ENCODE measurements at regions not wholly inside any gene's neighbourhood (a gene's known extent, or its start where the extent isn't known, plus 50 kb on each side); places are given as distances from the start of the nearest gene placed in this dataset.

GRCh38 chr16:63323722-63324705, 1287.8 kb upstream of the CDH8 start:
- no peak overlapping the region for H3K4me3 ChIP-seq (ENCODE audit: low read depth, low read length)
- no peak for TF ChIP-seq CTCF (IDR thresholded peaks at IDR 0.05; ENCODE audit: low read depth, low read length, missing control alignments)
- no peak for DNase-seq (ENCODE audit: low read depth)

- no peak for TF ChIP-seq CTCF (IDR thresholded peaks at IDR 0.05; ENCODE audit: low read depth, low read length, missing control alignments)
- DNase-seq (ENCODE audit: low read depth): no peak
- no peak overlapping the region for H3K4me3 ChIP-seq (ENCODE audit: low read depth, low read length)
Measured at GRCh38 chr16:63323055-63323454, 1286.8 kb upstream of the CDH8 start.

- H3K4me3 ChIP-seq (ENCODE audit: low read depth, low read length): no peak overlapping the region
- no peak for TF ChIP-seq CTCF (IDR thresholded peaks at IDR 0.05; ENCODE audit: low read depth, low read length, missing control alignments)
- DNase-seq (ENCODE audit: low read depth): no peak
Measured at GRCh38 chr16:63315229-63315628, 1279.0 kb upstream of the CDH8 start.

DNA sequence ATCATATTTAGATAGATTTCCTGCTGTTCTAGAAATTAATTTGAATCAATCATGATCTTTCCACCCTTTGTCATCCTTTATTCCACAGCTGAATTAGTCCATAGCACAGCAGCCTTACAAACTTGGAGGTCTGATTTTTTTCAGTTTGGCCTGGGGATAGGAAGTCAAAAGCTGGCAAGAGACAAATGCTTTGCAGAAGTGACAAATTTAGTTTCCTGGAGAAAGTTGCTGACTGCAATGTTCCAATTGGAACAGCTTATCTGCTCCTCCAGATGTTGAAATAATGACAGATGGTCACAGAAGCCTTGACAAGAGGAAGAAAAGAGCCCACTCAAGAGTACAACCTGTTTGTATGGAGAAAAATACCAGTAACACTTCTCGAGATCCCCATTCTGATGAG, 1276.1 kb upstream of the CDH8 start:
- TF ChIP-seq CTCF (IDR thresholded peaks at IDR 0.05; ENCODE audit: low read depth, low read length, missing control alignments): no peak
- no peak overlapping the region for H3K4me3 ChIP-seq (ENCODE audit: low read depth, low read length)
- DNase-seq (ENCODE audit: low read depth): no peak

GRCh38 chr16:63311313-63311712, 1275.1 kb upstream of the CDH8 start:
- no peak for DNase-seq (ENCODE audit: low read depth)
- no peak for TF ChIP-seq CTCF (IDR thresholded peaks at IDR 0.05; ENCODE audit: low read depth, low read length, missing control alignments)
- H3K4me3 ChIP-seq (ENCODE audit: low read depth, low read length): no peak overlapping the region

GRCh38 chr16:63302811-63303210, 1266.6 kb upstream of the CDH8 start:
- DNase-seq (ENCODE audit: low read depth): no peak
- TF ChIP-seq CTCF (IDR thresholded peaks at IDR 0.05; ENCODE audit: low read depth, low read length, missing control alignments): no peak
- no peak overlapping the region for H3K4me3 ChIP-seq (ENCODE audit: low read depth, low read length)

DNA sequence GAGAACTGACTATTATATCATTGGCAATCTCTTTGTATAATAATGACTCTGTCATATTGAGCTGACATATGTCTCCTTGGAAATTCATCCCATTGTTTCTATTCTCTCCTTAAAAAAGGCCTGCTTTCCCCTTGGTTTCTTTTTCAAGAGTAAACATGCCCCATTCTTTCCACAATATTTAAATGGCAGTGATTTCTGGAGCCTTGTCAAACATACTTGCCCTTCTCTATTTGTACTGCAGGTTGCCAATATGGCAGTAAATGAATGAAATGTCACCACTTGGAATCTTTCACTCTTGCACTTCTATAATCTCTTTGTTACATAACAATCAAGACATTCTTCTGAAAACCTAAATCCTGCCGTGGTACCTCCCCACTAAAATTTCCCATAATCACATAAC, 1265.1 kb upstream of the CDH8 start:
- no peak for TF ChIP-seq CTCF (IDR thresholded peaks at IDR 0.05; ENCODE audit: low read depth, low read length, missing control alignments)
- no peak overlapping the region for H3K4me3 ChIP-seq (ENCODE audit: low read depth, low read length)
- no peak for DNase-seq (ENCODE audit: low read depth)

Measured in GM12864 (cell line).